GM19025 (cell line): ENCODE measurements at regions not wholly inside any gene's neighbourhood (a gene's known extent, or its start where the extent isn't known, plus 50 kb on each side); places are given as distances from the start of the nearest gene placed in this dataset.
"Not testable (repeated sequence)": the region's sequence is repeated elsewhere in the genome, so short reads cannot be mapped to it uniquely, and the experiment has no call there.

Source experiments
- ATAC-seq: cut with Tn5 transposase; IDR thresholded peaks from one replicate; pipeline ENCODE4 v1.9.1; 2021; ENCODE audit warnings: mild to moderate bottlenecking, low read depth, moderate library complexity; ENCODE audit not compliant: unreplicated experiment

- no peak for ATAC-seq
These were observed 174.0 kb upstream of the RSPO3 start for GRCh38 chr6:126944512-126944911.

DNA sequence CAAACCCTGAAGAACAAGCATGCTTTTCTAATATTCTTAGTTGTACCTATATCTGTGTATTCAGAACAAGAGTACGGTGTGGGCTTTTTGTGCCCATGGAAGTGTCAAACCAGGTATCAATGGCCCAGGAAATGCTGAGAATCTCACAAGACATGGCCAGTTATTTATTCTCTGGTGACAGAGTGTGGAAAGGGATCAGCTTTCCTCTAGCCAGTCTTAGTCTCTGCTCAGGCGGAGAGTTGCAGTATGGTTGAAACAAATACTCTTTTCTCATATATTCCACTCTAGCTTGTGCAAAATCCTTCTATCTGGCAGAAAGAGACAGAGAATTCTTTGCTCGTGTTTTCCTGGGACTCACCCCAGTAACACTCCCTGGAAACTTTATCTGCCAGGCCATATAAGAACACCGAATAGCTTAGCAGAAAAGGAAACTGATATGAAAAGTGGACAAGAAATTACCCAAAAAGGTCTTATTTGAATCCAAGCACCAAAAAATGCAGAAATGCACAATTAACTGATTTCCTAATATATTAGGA, 173.3 kb upstream of the RSPO3 start:
- no peak for ATAC-seq

- no peak for ATAC-seq
These were observed 172.6 kb upstream of the RSPO3 start for GRCh38 chr6:126945812-126946360.

DNA sequence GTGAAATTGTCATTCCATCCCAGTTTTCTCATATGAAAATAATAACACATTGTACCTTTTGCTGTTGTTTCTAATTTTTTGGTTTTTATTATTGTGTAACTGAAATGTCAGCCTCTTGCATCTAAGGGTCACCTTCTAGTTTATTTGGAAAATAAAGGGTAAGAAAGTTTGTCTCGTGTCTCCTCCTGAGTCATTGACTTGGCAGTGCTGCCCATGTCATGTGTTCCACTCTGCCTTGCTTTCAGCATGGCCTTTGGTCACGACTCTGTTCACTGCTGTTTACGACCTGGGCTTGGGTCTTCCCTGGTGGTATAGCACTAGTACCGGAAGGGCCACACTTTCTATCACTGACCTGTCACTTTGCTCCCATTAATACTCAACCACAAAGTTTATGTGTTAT, 171.4 kb upstream of the RSPO3 start:
- no peak for ATAC-seq

DNA sequence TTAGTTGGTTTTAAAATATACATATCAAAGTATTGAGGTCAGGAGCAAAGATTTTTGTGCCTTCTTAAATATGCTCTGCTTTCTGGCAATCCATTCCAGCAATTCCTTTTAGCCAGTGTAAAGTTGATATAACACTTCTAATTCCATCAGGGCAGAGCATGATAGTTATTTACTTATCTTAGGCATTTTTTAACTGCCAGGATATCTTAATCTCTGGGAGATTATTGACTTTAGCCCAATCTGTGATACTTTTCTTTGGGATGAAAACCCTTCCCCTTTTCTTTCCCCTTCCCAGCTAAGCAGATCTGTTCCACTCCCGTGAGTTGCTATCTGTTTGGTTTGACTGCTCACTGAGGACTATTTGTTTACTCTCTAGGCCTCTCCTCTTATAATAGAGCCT, 168.7 kb upstream of the RSPO3 start:
- ATAC-seq = no peak

- no peak for ATAC-seq
These were observed 162.8 kb upstream of the RSPO3 start for GRCh38 chr6:126955621-126956020.

DNA sequence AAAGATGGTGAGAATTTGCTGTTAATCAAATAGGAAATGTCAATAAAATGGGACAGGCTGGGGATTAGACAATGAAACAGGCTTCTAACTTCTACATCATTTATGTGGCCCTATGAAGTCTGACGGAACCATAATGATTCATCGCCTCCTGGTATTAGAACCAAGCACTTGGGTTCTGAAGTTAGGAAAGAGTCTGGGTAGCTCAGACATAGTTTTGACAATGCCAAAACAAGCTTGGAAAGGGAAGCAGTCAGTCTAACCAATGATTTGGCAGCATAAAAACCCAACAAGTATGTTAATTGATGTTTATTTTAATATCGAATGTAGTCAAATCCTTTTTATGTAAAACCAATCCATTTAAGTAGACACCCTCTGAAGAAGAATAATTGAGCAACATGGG, 160.8 kb upstream of the RSPO3 start:
- no peak for ATAC-seq

DNA sequence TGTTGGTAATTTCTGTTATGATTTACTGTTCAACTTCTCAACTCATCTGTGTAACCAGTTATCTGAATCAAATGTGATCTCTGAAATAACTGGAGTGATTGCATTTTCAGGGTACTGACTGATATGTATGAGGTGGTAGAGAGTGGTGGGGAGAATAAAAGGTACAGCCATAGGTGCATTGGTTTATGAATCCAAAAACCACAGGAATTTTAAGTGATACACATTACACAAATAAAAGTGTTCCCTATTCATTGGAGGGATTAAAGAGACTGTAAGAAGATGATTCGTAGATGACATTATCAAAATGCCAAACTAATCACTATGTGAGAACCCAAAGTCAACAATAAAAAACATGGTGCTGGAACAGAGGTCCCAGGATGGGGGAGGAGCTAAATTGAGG, 158.7 kb upstream of the RSPO3 start:
- ATAC-seq = no peak

DNA sequence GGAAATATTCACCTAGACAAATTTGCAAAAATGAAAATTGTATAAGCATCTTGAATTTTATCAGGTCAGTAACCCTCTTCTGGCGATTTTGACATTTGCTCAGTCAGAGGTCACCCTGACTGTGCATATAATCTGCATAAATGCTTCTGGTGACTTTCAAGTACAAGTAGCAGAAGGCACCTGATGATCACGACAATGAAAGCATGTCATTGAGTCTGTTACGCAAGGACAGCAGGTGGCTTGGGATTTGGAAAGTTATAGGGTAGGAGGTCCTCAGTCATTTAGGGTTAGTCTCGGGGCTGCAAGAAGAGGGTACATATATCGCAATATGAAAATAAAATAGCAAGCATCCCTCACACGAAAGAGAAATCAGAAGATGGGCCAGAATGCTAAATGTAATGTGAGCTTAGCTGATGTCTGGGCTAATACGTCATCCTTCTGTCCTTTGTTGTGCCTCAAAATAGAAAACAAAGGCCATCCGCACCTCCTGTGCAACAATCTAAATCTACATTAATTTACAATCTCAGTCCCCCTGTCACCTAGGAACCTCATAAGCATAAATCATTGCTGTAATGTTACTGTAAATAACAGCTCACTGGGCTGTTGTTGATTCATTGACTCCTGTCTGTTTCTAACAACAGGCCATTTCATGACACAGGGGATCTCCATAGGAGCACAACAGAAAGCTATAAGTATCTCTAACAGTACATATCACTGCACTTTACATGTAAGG, 155.2 kb upstream of the RSPO3 start:
- no peak for ATAC-seq

- ATAC-seq = no peak
These were observed 151.0 kb upstream of the RSPO3 start for GRCh38 chr6:126967296-126968005.

DNA sequence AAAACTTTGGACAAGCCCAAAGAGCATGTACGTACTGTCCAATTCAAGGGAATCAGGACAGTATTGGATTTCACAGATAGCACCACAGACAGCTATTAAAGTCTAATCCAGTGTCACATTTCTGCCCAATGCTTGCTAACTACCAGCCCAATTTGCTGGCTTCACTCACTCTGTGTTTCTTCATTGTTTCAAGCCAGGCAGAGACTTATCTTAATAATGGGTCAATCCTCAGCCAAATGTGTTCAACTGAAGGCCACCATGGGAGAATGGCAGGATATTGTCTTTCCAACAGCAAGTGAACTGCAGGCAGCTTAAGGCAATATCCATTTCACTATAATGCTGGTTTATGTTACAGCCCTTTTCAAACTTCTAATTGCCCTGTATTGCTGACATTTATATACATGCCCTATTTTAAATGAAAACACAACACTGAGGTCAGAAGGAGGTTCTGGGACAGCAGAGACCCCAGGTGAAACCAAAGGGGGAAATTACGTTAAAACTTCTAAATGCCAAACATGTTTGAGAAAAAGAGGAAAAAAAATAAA, 142.1 kb upstream of the RSPO3 start:
- ATAC-seq = no peak

- no peak for ATAC-seq
These were observed 134.7 kb upstream of the RSPO3 start for GRCh38 chr6:126983779-126984178.

GRCh38 chr6:126988125-126988524, 130.3 kb upstream of the RSPO3 start:
- not testable (repeated sequence) for ATAC-seq

GRCh38 chr6:127000631-127001030, 117.8 kb upstream of the RSPO3 start:
- ATAC-seq = no peak

DNA sequence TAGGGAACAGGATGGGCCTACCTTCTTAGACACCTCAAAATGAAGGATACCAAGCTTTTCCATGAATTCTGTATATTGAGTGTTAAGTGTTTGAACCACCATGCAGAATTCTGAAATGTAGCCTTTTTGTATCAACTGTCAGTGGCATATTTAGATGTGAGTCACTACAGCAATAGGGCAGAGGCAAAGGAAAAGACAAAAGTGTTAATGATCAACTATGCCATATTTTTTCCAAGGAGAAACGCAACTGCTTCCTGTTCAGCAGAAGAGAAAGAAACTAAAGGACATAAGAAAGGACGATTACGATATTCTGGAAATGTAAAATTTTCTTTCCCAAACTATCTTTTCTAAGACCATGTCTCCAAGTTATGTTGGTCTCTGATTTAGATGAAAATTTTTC, 104.6 kb upstream of the RSPO3 start:
- ATAC-seq = no peak

GRCh38 chr6:127015858-127016257, 102.6 kb upstream of the RSPO3 start:
- no peak for ATAC-seq

DNA sequence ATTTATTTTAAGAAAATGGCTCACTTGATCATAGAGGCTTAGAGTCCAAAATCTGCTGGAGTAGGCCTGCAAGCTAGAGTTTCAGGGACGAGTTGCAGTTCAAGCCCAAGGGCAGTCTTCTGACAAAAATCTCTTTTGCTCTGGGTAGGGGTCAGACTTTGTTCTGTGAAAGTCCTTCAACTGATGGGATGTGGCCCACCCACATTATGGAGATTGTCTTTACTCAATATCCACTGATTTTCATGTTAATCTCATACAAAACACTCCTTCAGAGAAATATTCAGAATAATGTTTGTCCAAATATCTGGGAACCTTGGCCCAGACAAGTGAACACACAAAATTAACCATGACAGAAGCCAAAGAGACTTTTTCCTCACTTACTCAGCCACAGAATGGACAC, 98.6 kb upstream of the RSPO3 start:
- no peak for ATAC-seq

GRCh38 chr6:127022302-127022701, 96.2 kb upstream of the RSPO3 start:
- no peak for ATAC-seq

DNA sequence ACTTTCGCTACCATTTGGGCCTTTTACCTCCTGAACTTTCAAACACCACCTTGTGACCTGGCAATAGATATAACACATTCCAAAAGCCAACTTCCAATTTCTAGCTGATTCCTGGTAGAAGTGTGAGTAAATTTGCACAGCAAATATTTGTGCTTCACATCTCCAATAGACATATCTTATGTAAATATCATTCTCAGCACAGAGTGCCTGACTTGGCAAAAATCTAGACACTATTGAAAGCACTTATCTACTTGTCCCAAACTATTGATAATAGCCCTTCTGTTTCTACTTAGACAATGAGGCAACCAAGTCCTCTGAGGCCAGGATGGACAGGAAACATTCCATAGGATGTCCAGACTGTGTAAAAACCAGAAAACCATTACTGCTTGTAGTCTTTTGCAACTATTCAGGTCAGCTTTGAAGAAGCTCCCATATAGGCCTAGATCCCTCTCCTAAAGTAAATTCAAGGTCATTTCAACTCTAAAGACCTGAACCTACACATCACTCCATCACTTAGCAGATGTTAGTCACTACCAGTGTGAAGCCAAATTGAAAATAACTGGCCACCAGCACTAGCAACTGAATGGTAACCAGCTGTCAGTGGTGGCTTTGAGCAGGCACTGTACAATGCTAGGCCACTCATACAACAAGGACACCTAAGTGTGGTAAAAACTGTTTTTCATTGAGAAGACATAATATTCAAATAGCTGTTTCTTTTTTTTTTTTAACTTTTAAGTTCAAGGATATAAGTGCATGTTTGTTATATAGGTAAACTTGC, 95.3 kb upstream of the RSPO3 start:
- ATAC-seq = no peak

GRCh38 chr6:127026247-127026646, 92.2 kb upstream of the RSPO3 start:
- no peak for ATAC-seq

DNA sequence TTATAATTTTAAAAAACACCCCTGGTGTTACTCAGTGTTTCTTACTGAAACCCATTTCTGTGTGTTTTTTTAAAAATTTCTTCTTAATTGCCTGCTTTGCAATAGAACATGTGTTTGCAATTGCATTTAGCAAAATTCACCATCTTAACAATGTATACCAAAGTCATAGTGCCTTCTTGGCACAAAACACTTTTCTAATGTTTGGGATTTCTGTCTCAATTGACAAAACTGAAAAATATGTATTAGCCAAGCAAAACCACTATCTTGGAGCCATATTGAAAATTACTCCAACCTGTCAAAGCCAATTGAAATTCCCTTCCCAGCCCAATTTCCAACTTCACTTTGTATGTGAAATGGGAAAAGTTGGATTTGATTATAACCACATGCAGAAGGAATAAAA, 88.4 kb upstream of the RSPO3 start:
- ATAC-seq = no peak
